GM18858 (cell line): ENCODE measurements at regions not wholly inside any gene's neighbourhood (a gene's known extent, or its start where the extent isn't known, plus 50 kb on each side); places are given as distances from the start of the nearest gene placed in this dataset.
"Not testable (repeated sequence)": the region's sequence is repeated elsewhere in the genome, so short reads cannot be mapped to it uniquely, and the experiment has no call there.

Experiments used
- ATAC-seq: cut with Tn5 transposase; IDR thresholded peaks from one replicate; pipeline ENCODE4 v1.9.1; 2021; ENCODE audit not compliant: unreplicated experiment

- no peak for ATAC-seq
Observed at GRCh38 chr10:123269675-123270074, 115.5 kb downstream of the BUB3 start.

DNA sequence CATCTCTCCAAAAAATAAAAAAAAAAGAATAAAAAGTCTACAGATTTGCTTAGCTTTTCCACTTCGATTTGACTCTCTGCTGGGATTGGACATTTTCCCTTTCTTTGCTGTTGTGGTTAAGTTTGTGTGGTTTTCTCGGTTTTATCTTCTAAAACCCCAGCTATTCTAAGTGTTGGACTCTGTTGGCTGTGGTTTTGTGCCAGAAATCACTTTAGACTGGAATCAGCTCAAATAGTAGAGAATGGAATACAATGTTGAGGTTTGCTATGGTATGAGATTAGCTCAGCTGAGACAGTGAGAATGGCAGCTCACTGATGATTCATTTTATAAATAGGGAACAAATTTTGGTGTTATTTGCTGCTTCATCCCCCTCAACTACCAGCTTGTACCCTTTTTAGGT lies 116.0 kb downstream of the BUB3 start:
- no peak for ATAC-seq

GRCh38 chr10:123270806-123271205 lies 116.6 kb downstream of the BUB3 start:
- no peak for ATAC-seq

DNA sequence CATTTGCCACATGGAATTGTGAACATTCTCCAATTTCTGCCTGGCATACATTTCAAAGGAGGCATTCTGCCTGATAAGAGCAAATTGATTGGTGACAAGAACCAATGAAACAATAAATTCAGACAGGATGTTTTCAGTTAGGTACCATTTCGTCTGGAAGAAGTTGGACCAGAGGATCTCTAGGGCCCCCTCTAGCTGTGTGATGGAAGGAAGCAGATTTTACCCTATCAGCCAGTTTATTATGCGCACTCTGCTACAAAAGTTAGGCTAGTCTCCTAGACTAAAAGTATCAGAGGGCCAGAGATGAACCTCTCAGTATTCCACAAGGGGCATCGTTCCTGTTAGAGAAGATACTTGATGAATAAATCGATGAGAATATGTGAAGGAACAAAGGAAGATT lies 118.0 kb downstream of the BUB3 start:
- ATAC-seq = no peak

DNA sequence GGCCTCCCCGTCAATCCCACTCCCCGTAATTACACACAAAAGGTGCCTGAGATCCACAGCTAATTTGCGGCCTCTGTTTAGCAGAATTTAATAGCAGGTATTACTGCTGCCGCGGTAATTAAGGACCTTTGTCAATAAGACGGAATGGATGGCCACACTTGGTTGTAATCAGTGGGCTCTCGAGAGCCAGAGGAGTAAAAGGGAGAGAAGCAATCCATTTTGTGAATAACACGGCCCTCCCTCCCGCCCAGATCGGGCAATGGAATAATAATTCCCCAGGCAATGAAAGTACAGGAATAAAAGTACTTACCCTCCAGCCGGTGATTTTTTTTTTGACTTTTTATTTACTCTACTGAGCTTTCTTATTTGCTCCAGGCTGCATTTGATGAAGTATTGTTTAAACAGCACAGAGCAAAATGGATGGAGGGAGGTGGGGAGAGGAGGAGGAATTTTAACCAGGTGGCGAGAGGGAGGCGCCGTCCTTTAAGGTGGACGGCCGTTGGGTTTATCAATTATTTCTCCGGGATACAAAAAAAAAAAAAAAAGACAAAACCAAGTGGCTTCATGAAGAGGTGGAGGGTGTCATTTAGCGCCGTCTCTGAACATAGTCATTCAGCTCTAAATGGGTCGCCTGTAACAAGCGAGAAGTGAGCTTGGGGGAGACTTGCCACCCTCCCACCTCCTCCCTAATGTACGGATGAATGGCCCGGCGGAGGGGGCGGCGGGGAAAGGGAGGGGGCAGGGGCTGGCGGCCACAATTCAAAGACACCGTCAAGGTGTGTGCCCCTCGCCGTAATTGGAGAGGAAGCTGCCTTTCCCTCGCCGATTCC lies 120.3 kb downstream of the BUB3 start:
- no peak for ATAC-seq

DNA sequence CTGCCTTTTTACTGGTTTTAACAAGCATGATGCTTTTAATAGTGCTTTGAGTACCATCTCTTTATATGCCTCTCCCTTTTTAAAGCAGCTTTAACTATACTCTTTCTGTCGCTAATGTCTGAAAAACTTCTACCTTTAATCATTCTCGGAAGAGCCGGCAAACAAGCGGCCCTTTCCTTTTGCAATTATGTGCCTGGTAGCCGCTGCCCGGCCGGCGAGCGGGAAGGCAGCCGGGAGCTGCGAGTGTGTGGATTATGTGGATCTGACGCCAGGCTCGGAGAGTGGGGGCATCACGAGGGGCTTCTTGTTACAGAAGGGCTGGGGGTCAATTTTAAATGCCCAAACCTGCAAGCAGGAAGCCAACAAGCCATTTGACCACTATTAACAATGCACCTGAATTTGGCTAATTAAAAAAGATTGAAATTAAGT lies 120.9 kb downstream of the BUB3 start:
- ATAC-seq = no peak

- no peak for ATAC-seq
Observed at GRCh38 chr10:123278445-123278844, 124.2 kb downstream of the BUB3 start.

GRCh38 chr10:123283371-123283770 lies 129.2 kb downstream of the BUB3 start:
- ATAC-seq = not testable (repeated sequence)

- no peak for ATAC-seq
Observed at GRCh38 chr10:123284022-123284421, 129.8 kb downstream of the BUB3 start.

DNA sequence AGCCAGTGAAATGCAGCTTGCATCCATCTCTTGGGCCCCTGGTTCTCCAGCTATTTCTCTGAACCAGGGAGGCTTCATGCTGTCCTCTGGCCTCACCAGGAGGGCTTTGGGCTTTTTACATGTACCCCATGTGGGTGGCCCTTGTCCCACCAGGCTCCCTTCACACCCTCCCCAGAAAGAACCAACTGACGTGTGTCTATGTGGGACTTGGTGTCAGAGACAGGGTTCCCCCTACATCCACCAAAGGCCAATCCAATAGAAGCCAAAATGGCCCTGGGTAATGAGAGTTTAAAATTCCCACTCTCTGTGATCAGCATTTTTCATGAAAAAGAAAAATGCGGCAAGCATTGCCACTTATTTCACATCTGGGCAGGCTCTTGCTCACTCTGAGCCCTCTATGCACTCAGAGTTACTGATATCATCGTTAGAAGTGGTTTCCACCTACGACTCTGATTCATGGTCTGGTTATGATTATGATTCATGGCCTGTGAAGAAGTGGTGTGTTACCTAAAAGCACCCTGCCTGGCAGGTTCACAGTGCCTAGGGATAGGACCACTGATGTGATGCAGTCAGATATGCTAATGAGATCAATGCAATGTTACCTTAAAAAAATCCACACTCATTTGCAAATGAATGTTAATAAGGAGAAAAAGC lies 133.5 kb downstream of the BUB3 start:
- no peak for ATAC-seq

DNA sequence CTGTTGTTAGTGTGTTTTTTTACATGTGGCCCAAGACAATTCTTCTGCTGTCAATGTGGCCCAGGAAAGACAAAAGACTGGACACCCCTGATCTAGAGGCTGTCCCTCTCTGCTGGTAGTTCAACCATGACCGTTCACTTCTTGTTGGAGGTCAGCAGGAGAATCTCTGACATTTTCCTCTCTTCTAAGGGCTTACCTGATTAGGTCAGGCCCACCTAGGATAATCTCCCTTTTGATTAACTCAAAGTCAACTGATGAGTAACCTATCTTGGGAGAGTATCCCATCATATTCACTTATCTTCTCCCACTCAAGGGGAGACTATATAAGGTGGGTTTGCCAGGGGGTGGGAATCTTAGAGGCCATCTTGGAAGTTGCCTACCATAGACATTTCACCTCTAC lies 135.2 kb downstream of the BUB3 start:
- no peak for ATAC-seq

DNA sequence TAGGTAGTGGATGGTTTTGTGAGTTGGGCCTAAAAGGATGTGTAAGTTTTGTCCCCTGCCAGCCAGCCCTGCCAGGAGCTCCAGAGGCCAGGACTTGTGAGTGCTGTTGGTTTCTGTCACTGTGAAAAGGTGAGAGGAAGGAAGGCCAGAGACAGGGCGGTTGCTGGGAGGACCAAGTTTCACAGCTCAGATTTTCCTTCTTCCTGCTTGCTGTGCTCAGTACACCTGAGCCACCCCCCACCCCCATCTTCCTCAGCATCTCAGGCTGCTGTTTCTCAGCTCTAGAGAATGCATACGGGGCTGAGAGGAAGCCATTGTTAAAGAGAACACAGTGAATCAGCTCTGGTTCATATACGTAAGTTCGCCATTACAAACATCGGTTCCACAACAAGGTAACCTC lies 139.9 kb downstream of the BUB3 start:
- ATAC-seq = no peak

DNA sequence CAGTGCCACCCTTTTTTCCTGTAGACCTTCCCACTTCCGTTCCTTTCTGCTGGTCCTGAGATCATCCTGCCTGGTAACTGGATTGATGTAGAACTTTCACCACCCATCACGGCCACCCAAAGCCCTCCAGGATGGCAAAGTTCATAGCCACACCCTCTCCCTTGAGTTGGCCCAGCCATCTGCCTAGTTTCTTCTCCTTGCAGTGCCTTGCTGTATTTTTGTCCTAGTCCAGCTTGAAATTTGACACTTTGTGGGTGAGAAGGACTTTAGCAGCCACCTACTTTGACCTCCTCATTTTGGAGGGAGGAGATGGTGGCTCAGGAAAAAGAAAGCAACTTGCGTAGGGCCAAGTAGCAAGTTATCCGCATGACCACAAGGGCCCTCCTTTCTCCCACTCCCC lies 140.7 kb downstream of the BUB3 start:
- ATAC-seq = no peak

GRCh38 chr10:123295644-123296043 lies 141.4 kb downstream of the BUB3 start:
- no peak for ATAC-seq

- ATAC-seq = no peak
Observed at GRCh38 chr10:123297175-123297574, 143.0 kb downstream of the BUB3 start.

- ATAC-seq = no peak
Observed at GRCh38 chr10:123298583-123298982, 144.4 kb downstream of the BUB3 start.

- ATAC-seq = no peak
Observed at GRCh38 chr10:123299598-123299997, 145.4 kb downstream of the BUB3 start.

DNA sequence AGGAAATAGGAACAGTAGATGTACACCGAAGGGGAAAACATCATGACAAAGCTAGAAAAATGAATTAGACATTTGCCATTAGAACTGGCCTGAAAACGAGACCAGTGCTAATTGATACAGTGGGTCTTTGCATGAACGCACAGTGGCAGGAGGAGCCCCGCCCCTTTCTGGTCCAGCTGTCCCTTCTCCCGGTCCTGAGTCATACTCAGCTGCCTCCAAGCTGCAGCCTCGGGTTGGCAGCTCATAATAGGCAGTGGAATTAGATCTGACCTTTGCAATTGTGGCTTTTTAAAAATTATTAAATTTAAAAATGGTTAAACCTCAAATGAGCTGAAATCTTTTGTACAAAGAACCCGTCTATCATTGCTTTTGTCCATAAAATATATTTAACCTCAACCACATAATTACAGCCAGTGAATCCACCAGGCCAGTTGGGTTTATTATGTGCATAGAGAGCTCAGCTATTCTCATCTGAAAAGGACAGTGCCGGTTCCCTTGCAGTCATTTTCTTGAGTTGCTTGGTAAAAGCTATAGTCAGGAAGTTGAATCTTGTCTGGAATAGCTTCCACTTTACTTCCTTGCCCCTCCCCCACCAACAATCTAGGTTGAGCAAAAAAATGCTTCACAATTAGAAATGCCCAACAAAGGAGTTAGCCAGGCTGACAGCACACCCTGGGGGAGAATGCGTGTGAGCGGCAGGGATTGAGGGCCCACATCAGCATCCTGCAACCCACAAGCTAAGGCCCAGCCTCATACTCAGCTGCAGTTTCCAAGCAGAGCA lies 147.1 kb downstream of the BUB3 start:
- no peak for ATAC-seq

- ATAC-seq = no peak
Observed at GRCh38 chr10:123303581-123304337, 149.6 kb downstream of the BUB3 start.

- no peak for ATAC-seq
Observed at GRCh38 chr10:123305671-123306070, 151.5 kb downstream of the BUB3 start.

- no peak for ATAC-seq
Observed at GRCh38 chr10:123306290-123306689, 152.1 kb downstream of the BUB3 start.
